ENCODE measurements at regions not wholly inside any gene's neighbourhood (a gene's known extent, or its start where the extent isn't known, plus 50 kb on each side); places are given as distances from the start of the nearest gene placed in this dataset.

DNA sequence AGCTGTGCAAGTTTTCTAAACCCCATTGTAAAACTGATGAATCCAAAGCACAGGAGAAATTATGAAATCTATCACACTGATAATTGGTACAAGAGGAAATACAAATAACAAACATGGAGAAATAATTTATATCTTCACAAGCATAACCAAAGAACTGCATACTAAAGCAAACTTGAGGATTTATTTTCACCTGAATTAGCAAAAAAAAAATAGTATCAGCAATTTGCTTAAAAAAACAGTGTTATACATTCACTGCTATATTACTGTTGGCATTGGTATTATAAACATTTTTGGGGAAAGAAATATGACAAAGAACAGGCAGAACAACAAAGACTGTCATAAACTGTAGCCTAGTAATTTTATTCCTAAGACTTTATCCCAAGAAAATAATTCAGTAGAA is 230.8 kb upstream of the NRP1 start:
- TF ChIP-seq CTCF (IDR thresholded peaks at IDR 0.05), result no peak

DNA sequence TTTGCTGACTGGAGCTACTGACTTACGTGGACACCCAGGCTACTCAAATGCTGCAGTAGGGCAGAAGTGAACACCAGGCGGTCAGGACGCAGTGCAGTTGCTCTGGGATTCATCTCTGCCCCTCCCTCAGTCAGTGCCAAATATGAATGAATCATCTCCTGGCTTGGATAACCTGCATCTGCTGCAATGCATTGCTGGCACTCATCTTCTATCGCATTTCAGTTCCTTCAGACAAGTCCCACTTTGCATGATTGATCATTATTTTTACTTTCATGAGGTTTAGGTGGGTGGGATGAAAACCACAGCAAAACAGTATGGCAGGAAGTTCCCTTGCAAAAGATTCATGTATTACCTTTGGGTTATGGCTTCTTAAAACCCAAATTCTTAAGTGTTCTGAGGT is 224.6 kb upstream of the NRP1 start:
- no peak for TF ChIP-seq CTCF (IDR thresholded peaks at IDR 0.05)

DNA sequence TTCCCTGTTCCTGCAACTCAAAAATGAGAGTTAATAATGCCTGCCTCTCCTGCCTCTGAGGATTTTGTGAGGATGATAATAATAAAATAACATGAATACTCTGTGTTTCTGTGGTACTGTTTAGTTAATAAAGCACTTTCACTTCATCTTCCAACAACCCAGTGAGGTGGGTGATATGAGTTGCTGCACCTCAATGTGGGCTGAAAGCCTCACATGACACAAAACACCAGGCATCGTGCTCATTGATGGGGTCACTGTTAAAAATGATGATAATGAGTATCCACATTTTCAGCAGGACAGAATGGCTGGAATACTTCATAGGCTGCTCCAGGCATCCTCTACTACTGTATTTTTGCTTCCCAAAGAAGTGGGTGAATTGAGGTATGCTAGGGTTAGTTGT is 222.8 kb upstream of the NRP1 start:
- no peak for TF ChIP-seq CTCF (IDR thresholded peaks at IDR 0.05)

DNA sequence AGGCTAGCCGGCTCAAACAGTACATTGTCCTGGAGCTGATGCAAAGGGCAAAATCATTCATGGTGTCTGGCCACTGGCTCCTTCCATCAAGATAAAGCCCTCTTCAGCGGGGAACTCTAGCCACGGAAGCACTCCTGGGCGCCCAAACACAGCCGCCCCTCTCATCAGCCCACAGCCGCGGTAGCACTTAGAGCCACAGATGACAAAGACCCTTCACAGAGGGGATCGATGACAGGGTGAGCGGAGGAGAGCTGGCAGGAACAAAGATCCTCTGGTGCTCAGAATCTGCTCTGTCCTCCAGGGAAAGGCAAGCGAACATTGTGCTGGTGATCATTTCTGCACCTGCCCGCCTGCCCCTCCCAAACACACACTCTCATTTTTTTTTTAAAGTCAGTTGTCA is 222.2 kb upstream of the NRP1 start:
- TF ChIP-seq CTCF (IDR thresholded peaks at IDR 0.05), result no peak

- TF ChIP-seq CTCF (IDR thresholded peaks at IDR 0.05), result no peak
These were observed 221.6 kb upstream of the NRP1 start for GRCh38 chr10:33556103-33556502.

GRCh38 chr10:33553748-33554571 is 219.5 kb upstream of the NRP1 start:
- no peak for TF ChIP-seq CTCF (IDR thresholded peaks at IDR 0.05)

GRCh38 chr10:33552290-33552689 is 217.8 kb upstream of the NRP1 start:
- no peak for TF ChIP-seq CTCF (IDR thresholded peaks at IDR 0.05)

GRCh38 chr10:33550811-33551210 is 216.3 kb upstream of the NRP1 start:
- TF ChIP-seq CTCF (IDR thresholded peaks at IDR 0.05), result no peak
